ENCODE measurements at regions not wholly inside any gene's neighbourhood (a gene's known extent, or its start where the extent isn't known, plus 50 kb on each side); places are given as distances from the start of the nearest gene placed in this dataset.

DNA sequence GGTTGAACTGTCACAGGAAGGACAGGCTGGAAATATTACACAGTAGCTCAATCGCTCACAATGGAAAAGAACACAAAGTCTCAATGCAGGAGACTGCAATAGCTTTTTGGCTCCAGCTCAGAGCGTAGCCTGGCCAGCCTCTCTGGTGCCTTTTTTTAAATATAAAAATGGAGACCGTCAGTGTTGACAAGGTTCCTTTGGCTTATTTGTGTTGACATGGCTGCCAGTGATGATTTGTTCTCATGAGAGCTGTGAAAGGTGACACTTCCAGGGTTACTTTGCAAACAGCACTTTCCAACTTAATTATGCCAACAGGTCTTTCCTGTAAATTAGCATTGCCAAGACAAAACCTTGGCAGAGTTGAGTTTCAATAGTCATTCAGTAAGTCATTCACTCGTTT is 70.8 kb downstream of the KCNE4 start:
- H3K36me3 Mint-ChIP-seq = no peaks in the 10 kb centered on the region
- TF ChIP-seq, protein P1, sequence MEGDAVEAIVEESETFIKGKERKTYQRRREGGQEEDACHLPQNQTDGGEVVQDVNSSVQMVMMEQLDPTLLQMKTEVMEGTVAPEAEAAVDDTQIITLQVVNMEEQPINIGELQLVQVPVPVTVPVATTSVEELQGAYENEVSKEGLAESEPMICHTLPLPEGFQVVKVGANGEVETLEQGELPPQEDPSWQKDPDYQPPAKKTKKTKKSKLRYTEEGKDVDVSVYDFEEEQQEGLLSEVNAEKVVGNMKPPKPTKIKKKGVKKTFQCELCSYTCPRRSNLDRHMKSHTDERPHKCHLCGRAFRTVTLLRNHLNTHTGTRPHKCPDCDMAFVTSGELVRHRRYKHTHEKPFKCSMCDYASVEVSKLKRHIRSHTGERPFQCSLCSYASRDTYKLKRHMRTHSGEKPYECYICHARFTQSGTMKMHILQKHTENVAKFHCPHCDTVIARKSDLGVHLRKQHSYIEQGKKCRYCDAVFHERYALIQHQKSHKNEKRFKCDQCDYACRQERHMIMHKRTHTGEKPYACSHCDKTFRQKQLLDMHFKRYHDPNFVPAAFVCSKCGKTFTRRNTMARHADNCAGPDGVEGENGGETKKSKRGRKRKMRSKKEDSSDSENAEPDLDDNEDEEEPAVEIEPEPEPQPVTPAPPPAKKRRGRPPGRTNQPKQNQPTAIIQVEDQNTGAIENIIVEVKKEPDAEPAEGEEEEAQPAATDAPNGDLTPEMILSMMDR (IDR thresholded peaks at IDR 0.05) = no peak
- Histone ChIP-seq H3K4me2 (replicated peaks; ENCODE audit: extremely low read depth, low read length, poor library complexity, severe bottlenecking) (no peak overlapping the region), H3K27me3 (ENCODE audit: control insufficient read depth in 2 of 2, insufficient read depth in 2 of 2, low read length in 2 of 2) (no peaks in the 10 kb centered on the region), H2AFZ (ENCODE audit: insufficient read depth, low read depth, low read length, poor library complexity, severe bottlenecking) (no peak overlapping the region), H3K36me3 (replicated peaks in 1 of 2; ENCODE audit: control insufficient read depth in 1 of 2, insufficient read depth in 2 of 2, low read length in 2 of 2) (no peaks in the 10 kb centered on the region), H3K4me1 (ENCODE audit: control insufficient read depth in 1 of 2, insufficient read depth in 2 of 2, low read length in 2 of 2) (no peaks in the 10 kb centered on the region), H3K4me3 (replicated peaks in 1 of 3; ENCODE audit: low read depth in 2 of 3, low read length in 3 of 3) (no peak overlapping the region), H3K79me2 (ENCODE audit: insufficient read depth, low read length) (no peaks in the 10 kb centered on the region), H4K20me1 (ENCODE audit: insufficient read depth, low read length) (no peaks in the 10 kb centered on the region), H3K9me3 (replicated peaks in 1 of 2; ENCODE audit: control insufficient read depth in 1 of 2, insufficient read depth in 1 of 2, low read length in 2 of 2) (no peaks in the 10 kb centered on the region), H3K9ac (ENCODE audit: insufficient read depth, low read length, poor library complexity, severe bottlenecking) (no peak overlapping the region), H3K27ac (ENCODE audit: low read depth in 1 of 2, low read length in 2 of 2) (no peak overlapping the region)
- DNase-seq = no peak
- peaks cover under 1 to 5% (median 3%) of the 10 kb centered on the region in 3 donors for H3K27me3 Mint-ChIP-seq (ENCODE audit: low read depth in 3 of 3)
- H3K27ac Mint-ChIP-seq = no peak overlapping the region
- intact Hi-C loops (cut with micrococcal nuclease) = no loop called here
- no peaks in the 10 kb centered on the region for H3K4me1 Mint-ChIP-seq
- WGBS (ENCODE audit: insufficient coverage) = 56% methylated on average over 3 of the region's 4 CpGs
- H3K9me3 Mint-ChIP-seq = peaks cover 0 to 7% (median 1%) of the 10 kb centered on the region in 7 donors
- H3K4me3 Mint-ChIP-seq = no peak overlapping the region

DNA sequence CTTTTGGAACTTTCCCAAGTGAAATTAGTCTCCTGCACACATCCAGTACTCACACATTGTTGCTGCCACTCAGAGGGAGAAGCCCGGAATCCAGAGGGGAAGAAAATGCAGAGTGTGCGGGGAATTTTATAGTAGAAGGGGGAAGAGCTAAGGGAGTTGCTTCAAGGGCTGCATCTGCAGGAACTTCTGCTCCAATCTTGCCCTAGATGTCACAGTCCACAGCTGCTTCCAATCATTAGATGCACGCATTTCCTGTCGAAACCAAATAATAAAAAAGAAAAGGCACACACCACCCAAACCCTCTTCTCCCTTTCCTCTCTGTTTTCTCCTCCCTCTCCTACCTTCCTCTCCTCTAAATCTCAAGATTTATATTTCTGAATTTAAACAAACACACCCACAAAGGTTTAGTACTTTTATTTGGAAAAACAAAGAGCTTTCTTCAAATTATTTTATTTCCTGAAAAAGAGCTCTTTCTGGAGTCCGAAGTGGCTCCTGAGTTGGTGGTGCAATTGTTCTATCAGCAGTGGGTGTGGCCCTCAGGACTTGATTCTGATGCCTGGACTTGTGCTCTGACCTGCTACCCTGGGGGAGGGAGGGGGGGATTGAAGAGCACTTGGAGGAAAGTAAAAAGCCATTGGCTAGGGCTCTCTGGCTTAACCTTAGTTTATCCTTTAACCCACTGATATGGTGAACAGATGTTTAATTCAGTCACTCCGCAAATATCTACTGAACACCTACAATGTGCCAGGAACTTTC is 72.0 kb downstream of the KCNE4 start:
- no peak for DNase-seq
- H3K27ac ChIP-seq (ENCODE audit: low read depth in 1 of 2, low read length in 2 of 2) = no peak overlapping the region
- Mint-ChIP-seq H3K27me3 (ENCODE audit: low read depth in 3 of 3) (peaks cover 1 to 3% (median 3%) of the 10 kb centered on the region in 3 donors), H3K4me3 (no peak overlapping the region), H3K36me3 (no peaks in the 10 kb centered on the region), H3K4me1 (no peaks in the 10 kb centered on the region), H3K27ac (no peak overlapping the region), H3K9me3 (peaks cover 0 to 7% (median 1%) of the 10 kb centered on the region in 7 donors)
- no peak overlapping the region for H2AFZ ChIP-seq (ENCODE audit: insufficient read depth, low read depth, low read length, poor library complexity, severe bottlenecking)
- H4K20me1 ChIP-seq (ENCODE audit: insufficient read depth, low read length) = no peaks in the 10 kb centered on the region
- no peak overlapping the region for H3K4me2 ChIP-seq (replicated peaks; ENCODE audit: extremely low read depth, low read length, poor library complexity, severe bottlenecking)
- WGBS (ENCODE audit: insufficient coverage) = 82% methylated on average over 3 of the region's 6 CpGs
- intact Hi-C loops (cut with micrococcal nuclease) = no loop called here
- H3K9ac ChIP-seq (ENCODE audit: insufficient read depth, low read length, poor library complexity, severe bottlenecking) = no peak overlapping the region
- no peaks in the 10 kb centered on the region for H3K9me3 ChIP-seq (replicated peaks in 1 of 2; ENCODE audit: control insufficient read depth in 1 of 2, insufficient read depth in 1 of 2, low read length in 2 of 2)
- no peaks in the 10 kb centered on the region for H3K79me2 ChIP-seq (ENCODE audit: insufficient read depth, low read length)
- H3K4me3 ChIP-seq (replicated peaks in 1 of 3; ENCODE audit: low read depth in 2 of 3, low read length in 3 of 3) = no peak overlapping the region
- TF ChIP-seq, protein P1 (IDR thresholded peaks at IDR 0.05) = no peak
- H3K36me3 ChIP-seq (replicated peaks in 1 of 2; ENCODE audit: control insufficient read depth in 1 of 2, insufficient read depth in 2 of 2, low read length in 2 of 2) = no peaks in the 10 kb centered on the region
- no peaks in the 10 kb centered on the region for H3K27me3 ChIP-seq (ENCODE audit: control insufficient read depth in 2 of 2, insufficient read depth in 2 of 2, low read length in 2 of 2)
- no peaks in the 10 kb centered on the region for H3K4me1 ChIP-seq (ENCODE audit: control insufficient read depth in 1 of 2, insufficient read depth in 2 of 2, low read length in 2 of 2)
